ENCODE measurements at regions not wholly inside any gene's neighbourhood (a gene's known extent, or its start where the extent isn't known, plus 50 kb on each side); places are given as distances from the start of the nearest gene placed in this dataset.

GRCh38 chr13:109362616-109363015 is 423.8 kb downstream of the IRS2 start:
- TF ChIP-seq SMAD4 (CRISPR knock-in tag; IDR thresholded peaks at IDR 0.05) (no peak), CTCF (IDR thresholded peaks at IDR 0.05) (no peak), ESRRA (CRISPR knock-in tag; IDR thresholded peaks at IDR 0.05; ENCODE audit: borderline replicate concordance) (no peak), CREM (CRISPR knock-in tag; IDR thresholded peaks at IDR 0.05) (no peak), PREB (CRISPR knock-in tag; IDR thresholded peaks at IDR 0.05; ENCODE audit: borderline replicate concordance) (no peak), USF1 (CRISPR knock-in tag; IDR thresholded peaks at IDR 0.05) (no peak)
- TF ChIP-seq, protein P1, sequence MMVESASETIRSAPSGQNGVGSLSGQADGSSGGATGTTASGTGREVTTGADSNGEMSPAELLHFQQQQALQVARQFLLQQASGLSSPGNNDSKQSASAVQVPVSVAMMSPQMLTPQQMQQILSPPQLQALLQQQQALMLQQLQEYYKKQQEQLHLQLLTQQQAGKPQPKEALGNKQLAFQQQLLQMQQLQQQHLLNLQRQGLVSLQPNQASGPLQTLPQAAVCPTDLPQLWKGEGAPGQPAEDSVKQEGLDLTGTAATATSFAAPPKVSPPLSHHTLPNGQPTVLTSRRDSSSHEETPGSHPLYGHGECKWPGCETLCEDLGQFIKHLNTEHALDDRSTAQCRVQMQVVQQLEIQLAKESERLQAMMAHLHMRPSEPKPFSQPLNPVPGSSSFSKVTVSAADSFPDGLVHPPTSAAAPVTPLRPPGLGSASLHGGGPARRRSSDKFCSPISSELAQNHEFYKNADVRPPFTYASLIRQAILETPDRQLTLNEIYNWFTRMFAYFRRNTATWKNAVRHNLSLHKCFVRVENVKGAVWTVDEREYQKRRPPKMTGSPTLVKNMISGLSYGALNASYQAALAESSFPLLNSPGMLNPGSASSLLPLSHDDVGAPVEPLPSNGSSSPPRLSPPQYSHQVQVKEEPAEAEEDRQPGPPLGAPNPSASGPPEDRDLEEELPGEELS (CRISPR knock-in tag; IDR thresholded peaks at IDR 0.05) = no peak
